LNCAP (cell line): ENCODE measurements at regions not wholly inside any gene's neighbourhood (a gene's known extent, or its start where the extent isn't known, plus 50 kb on each side); places are given as distances from the start of the nearest gene placed in this dataset.

Source experiments
- TF ChIP-seq, protein P1 (sequence below): fragments of 450-650 bp; IDR thresholded peaks from 2 replicates; pipeline ENCODE4 v1.5.1; 2017; ENCODE audit warnings: mild to moderate bottlenecking

DNA sequence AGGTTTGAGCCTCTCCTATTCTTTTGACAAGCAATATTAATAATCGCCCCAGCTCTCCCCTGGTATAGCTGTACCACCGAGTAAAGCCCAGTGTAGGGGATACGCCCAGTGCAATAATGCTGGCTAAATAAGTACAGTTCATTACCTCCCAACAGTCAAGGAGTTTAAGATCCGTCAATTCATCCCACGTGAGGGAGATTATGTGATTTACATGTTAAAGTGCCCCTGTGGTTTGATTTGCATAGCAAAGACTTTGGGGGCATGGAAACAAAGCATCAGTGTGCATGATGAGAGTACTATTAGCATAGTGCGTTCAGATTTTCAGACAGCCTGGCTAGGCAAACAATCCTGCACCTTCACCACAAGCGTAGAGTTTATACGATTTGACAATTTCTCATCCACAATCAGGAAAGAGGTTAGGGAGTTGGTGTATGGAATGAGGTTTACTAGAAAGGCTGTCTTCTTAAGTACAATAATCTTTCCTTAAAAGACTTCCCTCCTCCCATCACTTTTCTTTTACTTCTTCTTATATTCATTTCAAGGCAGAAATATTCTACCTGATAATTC is 754.0 kb downstream of the DIAPH3 start:
- TF ChIP-seq, protein P1, sequence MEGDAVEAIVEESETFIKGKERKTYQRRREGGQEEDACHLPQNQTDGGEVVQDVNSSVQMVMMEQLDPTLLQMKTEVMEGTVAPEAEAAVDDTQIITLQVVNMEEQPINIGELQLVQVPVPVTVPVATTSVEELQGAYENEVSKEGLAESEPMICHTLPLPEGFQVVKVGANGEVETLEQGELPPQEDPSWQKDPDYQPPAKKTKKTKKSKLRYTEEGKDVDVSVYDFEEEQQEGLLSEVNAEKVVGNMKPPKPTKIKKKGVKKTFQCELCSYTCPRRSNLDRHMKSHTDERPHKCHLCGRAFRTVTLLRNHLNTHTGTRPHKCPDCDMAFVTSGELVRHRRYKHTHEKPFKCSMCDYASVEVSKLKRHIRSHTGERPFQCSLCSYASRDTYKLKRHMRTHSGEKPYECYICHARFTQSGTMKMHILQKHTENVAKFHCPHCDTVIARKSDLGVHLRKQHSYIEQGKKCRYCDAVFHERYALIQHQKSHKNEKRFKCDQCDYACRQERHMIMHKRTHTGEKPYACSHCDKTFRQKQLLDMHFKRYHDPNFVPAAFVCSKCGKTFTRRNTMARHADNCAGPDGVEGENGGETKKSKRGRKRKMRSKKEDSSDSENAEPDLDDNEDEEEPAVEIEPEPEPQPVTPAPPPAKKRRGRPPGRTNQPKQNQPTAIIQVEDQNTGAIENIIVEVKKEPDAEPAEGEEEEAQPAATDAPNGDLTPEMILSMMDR, result no peak

DNA sequence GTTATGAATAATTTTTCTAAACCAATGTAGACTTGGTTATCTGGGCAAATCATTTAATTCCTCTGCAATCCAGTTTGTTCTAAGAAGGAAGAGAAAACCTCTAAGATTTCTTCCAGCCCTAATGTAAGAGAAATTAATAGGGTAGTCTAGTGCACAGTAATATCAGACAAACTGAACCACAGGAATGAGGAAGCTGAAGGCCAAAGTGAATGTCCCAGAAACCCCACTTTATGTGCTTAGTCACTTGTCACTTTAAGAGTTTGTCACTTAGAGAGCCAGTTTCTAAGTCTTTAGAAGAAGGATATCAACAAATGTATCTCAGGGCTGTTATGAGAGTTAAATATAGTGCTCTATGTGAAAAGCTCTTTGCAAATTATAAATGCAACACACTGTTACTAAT is 750.6 kb downstream of the DIAPH3 start:
- TF ChIP-seq, protein P1, result no peak

- TF ChIP-seq, protein P1, result no peak
These were observed 749.7 kb downstream of the DIAPH3 start for GRCh38 chr13:59414006-59414405.

- TF ChIP-seq, protein P1, result no peak
These were observed 748.2 kb downstream of the DIAPH3 start for GRCh38 chr13:59415498-59415897.

- TF ChIP-seq, protein P1, result no peak
These were observed 747.2 kb downstream of the DIAPH3 start for GRCh38 chr13:59416561-59416960.

- TF ChIP-seq, protein P1, result no peak
These were observed 741.1 kb downstream of the DIAPH3 start for GRCh38 chr13:59422646-59423045.

- TF ChIP-seq, protein P1, result no peak
These were observed 739.9 kb downstream of the DIAPH3 start for GRCh38 chr13:59423708-59424340.
